Nucleus accumbens (tissue), 56 donors: ENCODE measurements at regions not wholly inside any gene's neighbourhood (a gene's known extent, or its start where the extent isn't known, plus 50 kb on each side); places are given as distances from the start of the nearest gene placed in this dataset.
"Not testable (repeated sequence)": the region's sequence is repeated elsewhere in the genome, so short reads cannot be mapped to it uniquely, and the experiment has no call there.

Experiments used
- DNase-seq, 56 donors: peaks; one replicate each; lab custom pipeline; 2025; lab: John Stamatoyannopoulos, UW

DNA sequence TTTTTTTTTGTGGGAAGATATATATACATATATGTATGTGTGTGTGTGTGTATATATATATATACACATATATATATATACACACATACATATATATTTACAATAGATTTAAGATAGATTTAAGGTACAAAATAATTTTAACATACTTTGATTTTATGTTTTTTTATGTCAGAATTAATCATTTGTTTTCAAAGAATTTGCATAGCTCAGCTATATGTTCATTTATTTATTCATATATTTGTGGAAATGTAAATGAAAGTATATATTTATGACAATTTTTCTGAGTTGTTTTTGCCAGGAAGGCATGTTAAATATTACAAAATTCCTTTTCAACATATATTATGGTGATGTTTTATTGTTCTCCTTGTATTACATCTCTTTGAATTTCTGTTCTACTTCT is 887.4 kb upstream of the NOVA1 start:
- no peak for DNase-seq

DNA sequence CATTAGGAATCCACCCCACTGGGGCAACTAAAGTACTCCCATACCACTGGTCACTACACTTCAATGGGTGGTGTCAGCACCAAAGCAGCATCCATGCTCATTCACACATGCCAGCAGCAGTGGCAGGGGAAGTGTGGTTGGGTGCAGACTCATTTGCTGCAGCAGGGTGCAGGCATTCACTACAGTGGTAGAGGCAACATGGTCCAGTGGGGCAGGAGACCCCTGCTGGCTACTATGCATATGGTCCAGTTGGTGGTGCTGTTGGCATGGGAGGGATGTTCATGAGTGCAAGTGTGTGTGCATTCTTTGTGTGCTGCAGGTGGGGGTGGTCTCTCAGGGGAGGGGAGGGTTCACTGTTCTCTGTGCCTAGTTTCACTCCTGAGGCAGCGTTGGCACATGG is 908.4 kb upstream of the NOVA1 start:
- no peak for DNase-seq

DNA sequence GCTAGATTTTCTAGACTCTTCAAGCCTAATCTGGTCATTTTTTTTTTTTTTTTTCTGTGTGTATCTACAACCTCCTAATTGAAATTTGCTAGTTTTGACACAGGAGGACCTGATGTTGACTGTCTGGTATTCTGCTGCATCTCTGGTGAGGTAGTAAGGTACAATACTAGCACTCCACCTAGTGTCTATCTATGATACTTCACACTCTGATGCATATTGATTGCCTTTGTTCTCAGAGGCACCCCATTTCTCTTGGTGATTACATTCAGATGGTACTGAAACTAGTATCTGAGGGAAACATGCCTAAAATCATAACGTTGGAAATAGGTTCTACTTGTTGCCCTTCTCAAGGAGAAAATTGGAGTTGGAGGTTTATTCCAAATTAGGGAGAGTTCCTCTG is 930.5 kb upstream of the NOVA1 start:
- no peak for DNase-seq

DNA sequence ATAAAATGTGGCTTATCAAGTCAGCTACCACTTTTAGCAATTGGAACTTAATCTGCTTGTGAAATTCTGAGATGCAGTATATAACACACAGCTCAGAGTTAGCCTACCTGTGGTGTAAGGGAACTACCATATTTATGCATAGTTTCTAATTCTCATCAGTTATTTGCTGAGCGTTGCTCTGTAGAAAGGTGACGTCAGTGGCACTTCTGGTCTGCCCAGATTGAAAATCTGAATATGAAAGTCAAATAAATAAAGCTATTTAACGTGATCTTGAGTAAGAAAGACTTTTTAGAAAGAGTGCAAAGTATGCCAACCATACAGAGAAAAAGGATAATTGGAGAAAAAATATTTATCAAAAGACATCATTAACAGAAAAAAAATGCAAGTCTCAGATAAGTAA is 938.9 kb upstream of the NOVA1 start:
- no peak for DNase-seq

DNA sequence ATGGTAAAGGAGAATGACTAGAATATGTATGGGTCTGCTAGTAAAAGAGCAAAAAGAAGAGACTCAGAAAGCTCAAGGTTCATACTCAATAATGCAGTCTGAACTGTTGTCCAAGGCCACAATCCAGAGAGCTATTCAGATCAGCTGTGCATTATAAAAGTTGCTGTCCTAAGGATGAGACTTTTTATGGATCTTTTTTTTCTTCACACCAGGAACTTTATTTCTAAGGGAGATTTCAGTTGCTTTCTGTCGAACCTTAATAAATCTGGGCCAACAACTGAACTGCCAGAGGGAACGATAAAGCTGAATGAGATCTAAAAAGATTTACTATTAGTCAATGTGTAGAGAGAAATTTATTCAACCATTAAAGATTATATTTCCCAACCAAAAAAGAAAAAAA is 948.3 kb upstream of the NOVA1 start:
- DNase-seq, result no peak

DNA sequence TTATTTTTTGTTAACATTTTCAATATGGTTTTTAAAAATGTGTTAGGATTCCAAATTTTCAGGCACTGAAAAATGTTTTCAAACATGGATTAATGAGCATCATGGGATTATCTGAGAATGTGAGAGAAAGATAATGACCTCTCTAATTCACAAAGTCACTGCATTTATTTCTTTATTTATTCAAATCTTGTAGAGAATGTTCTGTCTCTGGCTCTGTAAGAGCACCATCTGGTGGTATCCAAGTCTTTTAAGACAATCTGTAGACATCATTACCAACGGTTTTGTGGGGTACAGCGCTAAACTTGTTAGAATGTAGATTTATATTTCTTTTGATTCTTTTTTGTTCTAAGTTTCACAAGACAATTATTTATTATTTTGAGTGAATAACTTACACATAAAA is 956.0 kb upstream of the NOVA1 start:
- no peak for DNase-seq

DNA sequence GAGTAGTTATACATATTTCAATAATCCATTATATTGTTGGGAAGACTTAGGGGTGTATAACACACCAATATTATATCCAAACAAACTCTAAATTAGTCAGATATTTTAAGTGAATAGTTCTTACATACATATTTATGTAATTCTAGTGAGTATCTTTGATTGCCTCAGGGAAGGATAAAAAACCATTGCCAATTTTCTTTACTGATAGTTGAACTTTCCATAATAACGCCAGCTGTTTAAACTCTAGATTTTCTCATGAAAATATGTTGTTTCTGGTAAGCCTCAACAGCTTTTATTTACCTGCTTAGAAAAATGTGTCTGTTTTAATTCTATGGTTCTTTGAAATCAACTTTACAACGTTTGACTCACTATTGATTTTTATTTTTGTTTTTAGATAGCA is 959.6 kb upstream of the NOVA1 start:
- no peak for DNase-seq

DNA sequence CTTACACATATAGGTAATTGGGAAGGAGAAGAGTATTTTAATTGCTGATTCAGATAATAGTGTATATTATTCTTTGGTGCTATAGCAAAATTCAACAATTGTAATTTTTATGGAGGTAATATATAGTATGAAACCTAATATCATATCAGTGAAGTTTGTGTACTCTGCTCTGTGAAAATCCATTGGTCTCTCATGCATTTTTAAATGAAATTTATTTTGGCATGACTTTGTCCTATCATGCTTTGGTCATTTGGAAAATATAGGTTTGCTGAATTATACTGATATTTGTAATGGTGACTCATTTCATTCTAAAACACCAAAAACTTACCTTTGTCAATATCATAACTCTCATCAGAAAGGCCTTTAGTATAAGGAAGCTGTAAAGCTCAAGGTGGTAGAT is 962.0 kb upstream of the NOVA1 start:
- DNase-seq, result no peak

DNA sequence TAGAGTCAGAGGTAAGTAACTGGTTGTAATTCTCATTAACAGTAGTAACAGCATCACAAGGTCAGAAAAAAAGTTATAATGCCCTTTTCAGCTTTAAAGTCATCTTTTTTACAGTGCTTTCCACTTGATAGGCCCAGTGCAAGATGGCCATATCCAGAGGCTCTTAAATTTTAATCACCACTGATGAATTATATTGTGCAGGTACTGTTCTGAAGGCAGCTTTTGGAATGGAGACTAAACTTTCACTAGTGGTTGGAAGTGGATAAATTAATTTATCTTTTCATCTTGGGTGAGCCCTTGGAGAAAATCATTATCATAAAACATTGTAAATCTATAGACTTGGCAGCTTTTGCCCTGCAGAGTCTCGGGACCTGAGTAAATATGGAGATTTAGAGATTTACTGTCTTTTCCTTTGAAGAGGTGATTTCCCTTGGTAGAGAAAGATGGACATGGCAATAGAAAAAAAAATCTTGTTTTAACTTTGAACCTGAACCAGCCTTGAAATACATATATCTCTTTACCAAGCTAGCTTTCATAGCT is 969.1 kb upstream of the NOVA1 start:
- no peak for DNase-seq

DNA sequence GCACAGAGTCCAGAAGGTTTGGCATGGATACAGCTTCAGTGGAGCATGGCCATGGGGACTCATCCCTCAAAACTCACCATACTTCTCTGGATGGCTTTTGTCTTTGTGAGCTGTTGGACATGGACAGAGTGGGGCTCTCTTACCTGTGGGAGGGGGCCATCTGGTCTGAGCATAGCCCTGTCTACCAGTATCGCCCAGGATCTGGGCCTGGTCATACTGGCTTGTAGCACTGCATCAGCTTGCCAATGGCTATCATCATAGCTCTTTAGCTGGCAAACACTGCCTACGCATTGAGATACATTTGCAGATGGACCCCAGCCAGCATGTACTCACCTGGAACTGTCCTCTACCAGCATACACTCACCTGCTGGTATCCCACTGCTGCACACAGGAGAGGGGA is 975.2 kb upstream of the NOVA1 start:
- DNase-seq, result no peak

DNA sequence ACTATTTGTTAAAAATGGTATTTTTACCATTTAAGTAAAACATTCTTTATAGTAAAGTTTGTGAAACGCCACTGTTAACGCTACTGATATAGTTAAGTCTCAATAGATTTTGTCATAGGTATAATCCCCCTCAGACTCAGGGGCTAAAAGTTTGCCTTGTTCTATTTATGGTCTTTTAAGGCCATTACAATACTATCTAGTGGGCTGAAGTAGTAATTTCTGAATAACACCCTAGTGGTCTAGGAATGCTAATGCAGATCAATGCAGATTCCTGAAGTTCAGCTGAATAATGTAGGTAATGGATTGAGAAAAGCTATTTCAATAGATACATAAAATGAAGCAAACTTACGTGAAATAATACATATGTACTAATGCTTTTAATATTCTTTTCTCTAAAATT is 989.3 kb upstream of the NOVA1 start:
- no peak for DNase-seq

DNA sequence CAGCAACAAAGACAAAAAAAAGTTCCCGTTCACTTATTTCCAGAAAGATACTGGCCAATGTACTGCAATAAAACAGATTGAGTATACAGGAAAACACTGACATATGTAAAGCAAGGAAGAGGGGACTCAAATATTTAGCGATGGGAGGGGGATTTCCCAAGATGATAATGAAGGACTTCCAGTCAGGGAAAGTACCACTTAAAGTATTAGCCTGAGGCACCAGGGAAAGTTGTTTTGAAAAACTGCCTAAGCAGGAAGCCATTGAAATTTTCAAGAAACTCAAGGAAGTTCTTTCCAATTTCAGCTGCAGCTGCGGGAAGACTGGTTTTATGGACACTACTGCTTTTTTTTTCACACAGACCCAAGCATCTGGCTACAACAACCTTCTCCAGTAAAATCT is 1007.4 kb upstream of the NOVA1 start:
- DNase-seq, result no peak

DNA sequence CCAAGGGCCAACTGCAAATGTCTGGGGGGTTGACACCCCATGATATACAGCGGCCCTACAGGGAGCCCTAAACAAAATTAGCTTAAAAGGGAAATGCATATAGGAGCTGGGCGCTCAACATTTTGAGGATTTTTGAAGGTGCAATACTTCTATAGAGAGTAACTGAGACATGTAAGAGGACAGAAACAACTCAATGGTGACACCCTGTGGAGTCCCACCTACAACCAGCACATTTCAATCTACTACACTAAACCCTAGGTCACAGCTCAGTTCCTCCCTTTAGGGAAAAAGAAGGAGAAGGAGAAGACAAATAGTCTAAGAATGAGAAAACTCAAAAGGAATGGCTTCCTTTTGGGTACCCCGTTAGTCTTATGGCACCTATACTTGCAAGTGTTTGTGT is 1010.5 kb upstream of the NOVA1 start:
- DNase-seq, result no peak

DNA sequence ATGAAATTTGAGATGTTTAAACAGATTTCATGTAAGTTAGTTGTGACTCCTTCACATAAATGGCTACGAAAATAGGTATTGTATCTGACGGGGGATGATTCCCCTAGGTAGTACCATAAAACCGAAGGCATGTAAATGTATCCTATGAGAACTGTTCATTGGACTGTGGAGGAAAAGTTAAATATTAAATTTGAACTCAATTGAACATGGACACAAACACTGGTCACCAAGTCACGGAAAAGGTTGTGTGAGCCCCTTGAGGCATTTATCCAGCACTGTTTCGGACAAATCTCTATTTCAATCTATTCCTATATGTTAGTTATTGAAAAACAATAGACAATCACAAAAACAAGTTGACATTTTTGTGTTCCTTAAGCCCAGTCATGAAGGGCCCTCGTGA is 1014.3 kb upstream of the NOVA1 start:
- DNase-seq, result no peak

DNA sequence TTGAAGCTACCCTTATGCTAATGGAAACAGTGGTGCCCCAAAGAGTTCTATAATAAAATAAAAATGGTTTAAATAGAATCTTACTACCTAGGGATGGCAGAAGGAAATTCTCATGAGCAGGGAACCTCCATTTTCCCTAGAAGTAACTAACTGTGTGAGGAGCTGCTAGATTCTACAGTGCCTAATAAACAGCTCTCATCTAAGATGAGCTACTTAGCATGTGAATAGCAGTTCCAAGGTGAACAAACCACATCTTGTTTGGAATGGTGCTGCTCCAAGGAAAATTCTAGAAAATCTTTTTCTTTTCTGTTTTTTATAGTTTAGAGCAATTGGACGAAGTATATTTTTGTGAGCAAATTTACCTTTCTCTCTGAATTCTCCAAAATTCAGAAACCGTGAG is 1015.3 kb upstream of the NOVA1 start:
- DNase-seq, result no peak

DNA sequence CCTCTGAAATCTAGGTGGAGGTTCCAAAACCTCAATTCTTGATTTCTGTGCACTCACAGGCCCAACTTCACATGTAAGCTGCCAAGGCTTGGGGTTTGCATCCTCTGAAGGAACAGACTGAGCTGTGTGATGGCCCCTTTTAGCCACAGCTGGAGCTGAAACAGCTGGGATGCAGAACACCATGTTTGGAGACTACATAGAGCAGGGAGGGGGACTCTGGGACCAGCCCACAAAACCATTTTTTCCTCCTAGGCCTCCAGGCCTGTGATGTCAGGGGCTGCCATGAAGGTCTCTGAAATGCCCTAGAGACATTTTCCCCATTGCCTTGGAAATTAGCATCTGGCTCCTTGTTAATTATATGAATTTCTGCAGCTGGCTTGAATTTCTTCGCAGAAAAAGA is 1025.9 kb upstream of the NOVA1 start:
- no peak for DNase-seq

DNA sequence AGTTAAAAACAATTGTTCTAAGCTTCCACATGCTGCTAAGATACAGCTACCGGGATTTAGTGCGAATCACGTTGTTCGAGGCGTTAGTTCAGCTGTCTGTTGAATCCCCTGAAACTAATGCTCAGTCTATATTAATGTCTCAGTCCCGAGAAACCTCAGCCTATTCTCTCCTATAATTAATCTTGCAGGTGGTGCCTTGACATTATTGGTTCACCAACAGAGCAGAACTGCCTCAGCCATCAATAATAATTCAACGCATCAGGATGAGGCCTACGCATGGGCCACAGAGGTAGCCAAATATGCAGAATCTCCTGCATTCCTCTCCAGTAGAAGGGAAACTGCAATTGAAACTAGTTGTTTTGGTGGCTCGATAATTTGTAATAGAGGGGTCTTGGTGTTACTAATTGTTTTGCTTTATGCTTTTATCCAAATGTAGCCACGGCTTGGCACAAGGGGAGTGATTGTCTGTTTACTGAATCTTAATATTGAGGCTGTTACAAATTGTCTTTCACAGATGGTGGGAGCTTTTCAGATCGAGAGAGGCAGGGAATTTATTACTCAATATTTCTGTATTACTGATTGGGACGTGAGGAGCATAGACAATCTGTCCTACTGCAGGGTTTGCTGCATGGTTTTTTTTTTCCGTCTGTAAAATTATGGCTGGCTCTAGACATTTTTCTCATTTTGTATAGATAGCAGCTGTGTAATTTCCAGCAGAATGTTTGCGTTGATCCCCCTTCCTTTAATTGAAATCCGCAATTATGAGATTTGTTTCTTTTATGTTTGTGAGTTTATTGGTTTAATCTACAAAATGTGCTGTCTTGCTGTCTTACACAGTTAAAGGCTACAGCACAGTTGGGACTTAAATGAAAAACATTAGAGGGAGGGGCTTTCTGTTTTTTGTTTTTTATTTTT is 1036.5 kb upstream of the NOVA1 start:
- no peak for DNase-seq

DNA sequence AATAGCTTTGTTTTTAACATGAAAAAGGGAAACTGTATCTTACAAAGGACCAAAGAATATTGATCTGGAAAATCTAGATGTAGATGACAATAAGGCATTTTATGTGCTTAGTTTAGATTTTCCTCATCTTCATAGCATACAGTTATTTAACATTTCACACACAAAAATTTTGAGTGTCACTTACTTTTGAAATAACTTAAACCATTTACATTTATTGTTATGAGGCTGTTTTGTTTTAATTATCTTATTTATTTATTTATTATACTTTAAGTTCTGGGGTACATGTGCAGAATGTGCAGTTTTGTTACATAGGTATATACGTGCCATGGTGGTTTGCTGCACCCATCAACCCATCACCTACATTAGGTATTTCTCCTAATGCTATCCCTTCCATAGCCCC is 1042.9 kb upstream of the NOVA1 start:
- DNase-seq, result not testable (repeated sequence)

DNA sequence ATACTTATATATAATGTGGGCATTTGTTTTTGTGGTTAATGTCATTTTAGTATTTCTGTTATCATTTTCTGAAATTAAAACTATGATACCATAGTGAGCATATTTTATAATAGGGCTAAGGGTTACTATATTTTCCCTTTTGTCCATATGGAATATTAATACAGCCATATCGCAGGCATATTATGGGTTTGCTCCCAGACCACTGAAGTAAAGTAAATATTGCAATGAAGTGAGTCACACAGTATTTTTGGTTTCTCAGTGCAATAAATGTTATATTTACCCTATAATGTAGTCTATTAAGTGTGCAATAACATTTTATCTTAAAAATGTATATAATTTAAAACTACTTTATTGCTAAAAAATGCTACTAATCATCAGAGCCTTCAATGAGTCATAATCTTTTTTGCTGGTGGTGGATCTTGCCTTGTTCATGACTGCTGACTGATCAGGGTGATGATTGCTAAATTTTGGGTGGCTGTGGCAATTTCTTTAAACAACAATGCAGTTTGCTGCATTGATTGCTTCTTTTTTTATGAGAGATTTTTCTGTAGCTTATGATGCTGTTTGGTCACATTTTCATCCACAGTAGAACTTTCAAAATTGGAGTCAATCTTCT is 1044.5 kb upstream of the NOVA1 start:
- DNase-seq, result no peak

DNA sequence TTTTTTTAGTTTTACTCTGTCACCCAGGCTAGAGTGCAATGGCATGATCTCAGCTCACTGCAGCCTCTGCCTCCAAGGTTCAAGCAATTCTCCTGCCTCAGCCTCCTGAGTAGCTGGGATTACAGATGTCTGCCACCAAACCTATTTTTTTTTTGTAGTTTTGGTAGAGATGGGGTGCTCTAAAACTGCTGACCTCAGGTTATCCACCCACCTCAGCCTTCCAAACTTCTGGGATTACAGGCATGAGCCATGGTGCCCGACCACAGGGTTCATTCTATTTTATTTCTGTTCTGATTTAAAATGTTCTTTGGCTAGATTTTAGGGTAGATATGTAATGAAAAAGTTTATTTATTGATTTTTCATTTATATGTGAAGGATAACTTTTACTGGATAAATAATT is 1062.8 kb upstream of the NOVA1 start:
- DNase-seq, result no peak

DNA sequence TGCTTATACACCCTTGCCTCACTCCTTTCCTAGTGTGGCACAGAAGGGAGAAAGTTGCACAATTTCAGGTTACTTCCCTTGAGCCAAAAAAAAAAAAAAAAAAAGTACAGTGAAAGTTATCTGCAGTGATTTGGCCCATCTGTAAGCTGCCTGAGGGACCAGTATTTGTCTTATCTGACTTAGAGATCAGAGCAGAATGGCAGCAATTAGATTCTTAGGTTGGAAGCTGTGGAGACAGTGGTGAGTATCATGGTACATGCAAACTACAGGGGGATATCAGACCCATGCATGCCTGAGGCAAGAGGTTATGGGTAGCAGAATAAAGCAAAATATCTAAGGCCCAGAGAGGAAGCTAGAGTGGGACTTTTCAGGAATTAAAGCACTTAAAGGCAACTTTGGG is 1070.7 kb upstream of the NOVA1 start:
- no peak for DNase-seq

DNA sequence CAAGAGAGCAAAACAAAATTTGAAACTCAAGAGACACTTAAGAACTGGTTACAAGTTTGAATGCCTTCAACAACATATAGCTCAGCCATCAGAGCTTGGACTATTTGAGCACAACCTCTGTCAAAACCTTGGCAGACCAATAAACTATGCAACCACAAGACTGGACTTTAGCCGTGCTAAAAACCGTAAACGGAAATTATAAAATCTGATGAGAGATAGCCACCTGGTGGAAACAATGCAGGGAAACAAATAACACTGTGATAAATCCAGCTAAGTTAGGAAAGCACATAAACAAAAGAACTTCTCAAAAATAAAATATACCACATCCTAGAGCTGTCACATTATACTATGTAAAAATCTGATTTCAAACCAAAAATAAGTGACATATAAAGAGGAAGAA is 1074.2 kb upstream of the NOVA1 start:
- no peak for DNase-seq
